ENCODE measurements at regions not wholly inside any gene's neighbourhood (a gene's known extent, or its start where the extent isn't known, plus 50 kb on each side); places are given as distances from the start of the nearest gene placed in this dataset.

- Mint-ChIP-seq H3K4me3 (no peak overlapping the region), H3K9me3 (no peaks in the 10 kb centered on the region), H3K27me3 (no peaks in the 10 kb centered on the region), H3K4me1 (no peaks in the 10 kb centered on the region), H3K36me3 (ENCODE audit: low read depth) (no peaks in the 10 kb centered on the region), H3K27ac (no peak overlapping the region)
- intact Hi-C loops (cut with micrococcal nuclease), result no loop called here
- DNase-seq, result no peak
These were observed 669.7 kb downstream of the NR2F1-AS1 start for GRCh38 chr5:92911293-92911692.

GRCh38 chr5:92909602-92909962 lies 671.4 kb downstream of the NR2F1-AS1 start:
- H3K27ac Mint-ChIP-seq, result no peak overlapping the region
- no peaks in the 10 kb centered on the region for H3K4me1 Mint-ChIP-seq
- no peak overlapping the region for H3K4me3 Mint-ChIP-seq
- no peak for DNase-seq
- H3K27me3 Mint-ChIP-seq, result no peaks in the 10 kb centered on the region
- intact Hi-C loops (cut with micrococcal nuclease), result no loop called here
- no peaks in the 10 kb centered on the region for H3K9me3 Mint-ChIP-seq
- H3K36me3 Mint-ChIP-seq (ENCODE audit: low read depth), result no peaks in the 10 kb centered on the region

GRCh38 chr5:92908952-92909601 lies 671.9 kb downstream of the NR2F1-AS1 start:
- DNase-seq, result no peak
- Mint-ChIP-seq H3K36me3 (ENCODE audit: low read depth) (no peaks in the 10 kb centered on the region), H3K4me1 (no peaks in the 10 kb centered on the region), H3K27me3 (no peaks in the 10 kb centered on the region), H3K4me3 (no peak overlapping the region), H3K9me3 (no peaks in the 10 kb centered on the region), H3K27ac (no peak overlapping the region)
- intact Hi-C loops (cut with micrococcal nuclease), result no loop called here

- DNase-seq, result no peak
- Mint-ChIP-seq H3K4me3 (no peak overlapping the region), H3K9me3 (no peaks in the 10 kb centered on the region), H3K4me1 (no peaks in the 10 kb centered on the region), H3K27me3 (no peaks in the 10 kb centered on the region), H3K27ac (no peak overlapping the region), H3K36me3 (ENCODE audit: low read depth) (no peaks in the 10 kb centered on the region)
- intact Hi-C loops (cut with micrococcal nuclease), result no loop called here
These were observed 672.9 kb downstream of the NR2F1-AS1 start for GRCh38 chr5:92907938-92908606.

- DNase-seq, result no peak
- no peaks in the 10 kb centered on the region for H3K36me3 Mint-ChIP-seq (ENCODE audit: low read depth)
- H3K4me1 Mint-ChIP-seq, result no peaks in the 10 kb centered on the region
- H3K27me3 Mint-ChIP-seq, result no peaks in the 10 kb centered on the region
- no peak overlapping the region for H3K4me3 Mint-ChIP-seq
- intact Hi-C loops (cut with micrococcal nuclease), result no loop called here
- H3K27ac Mint-ChIP-seq, result no peak overlapping the region
- H3K9me3 Mint-ChIP-seq, result no peaks in the 10 kb centered on the region
These were observed 674.1 kb downstream of the NR2F1-AS1 start for GRCh38 chr5:92906798-92907376.

GRCh38 chr5:92904021-92904420 lies 677.0 kb downstream of the NR2F1-AS1 start:
- no peak for DNase-seq
- H3K4me1 Mint-ChIP-seq, result no peaks in the 10 kb centered on the region
- H3K36me3 Mint-ChIP-seq (ENCODE audit: low read depth), result no peaks in the 10 kb centered on the region
- no peaks in the 10 kb centered on the region for H3K9me3 Mint-ChIP-seq
- no peaks in the 10 kb centered on the region for H3K27me3 Mint-ChIP-seq
- H3K4me3 Mint-ChIP-seq, result no peak overlapping the region
- no peak overlapping the region for H3K27ac Mint-ChIP-seq
- intact Hi-C loops (cut with micrococcal nuclease), result no loop called here

- no peak for DNase-seq
- H3K36me3 Mint-ChIP-seq (ENCODE audit: low read depth), result no peaks in the 10 kb centered on the region
- H3K27ac Mint-ChIP-seq, result no peak overlapping the region
- no peak overlapping the region for H3K4me3 Mint-ChIP-seq
- intact Hi-C loops (cut with micrococcal nuclease), result no loop called here
- H3K27me3 Mint-ChIP-seq, result no peaks in the 10 kb centered on the region
- H3K4me1 Mint-ChIP-seq, result no peaks in the 10 kb centered on the region
- H3K9me3 Mint-ChIP-seq, result no peaks in the 10 kb centered on the region
These were observed 681.4 kb downstream of the NR2F1-AS1 start for GRCh38 chr5:92899611-92900010.

GRCh38 chr5:92896722-92897121 lies 684.3 kb downstream of the NR2F1-AS1 start:
- no peak for DNase-seq
- intact Hi-C loops (cut with micrococcal nuclease), result no loop called here
- Mint-ChIP-seq H3K36me3 (ENCODE audit: low read depth) (no peaks in the 10 kb centered on the region), H3K27me3 (no peaks in the 10 kb centered on the region), H3K4me1 (no peaks in the 10 kb centered on the region), H3K4me3 (no peak overlapping the region), H3K9me3 (no peaks in the 10 kb centered on the region), H3K27ac (no peak overlapping the region)

- intact Hi-C loops (cut with micrococcal nuclease), result no loop called here
- H3K27me3 Mint-ChIP-seq, result no peaks in the 10 kb centered on the region
- H3K4me1 Mint-ChIP-seq, result no peaks in the 10 kb centered on the region
- no peaks in the 10 kb centered on the region for H3K36me3 Mint-ChIP-seq (ENCODE audit: low read depth)
- no peak for DNase-seq
- no peak overlapping the region for H3K27ac Mint-ChIP-seq
- no peaks in the 10 kb centered on the region for H3K9me3 Mint-ChIP-seq
- no peak overlapping the region for H3K4me3 Mint-ChIP-seq
These were observed 690.2 kb downstream of the NR2F1-AS1 start for GRCh38 chr5:92890841-92891244.

GRCh38 chr5:92889140-92889539 lies 691.9 kb downstream of the NR2F1-AS1 start:
- DNase-seq, result no peak
- intact Hi-C loops (cut with micrococcal nuclease), result no loop called here
- Mint-ChIP-seq H3K36me3 (ENCODE audit: low read depth) (no peaks in the 10 kb centered on the region), H3K4me1 (no peaks in the 10 kb centered on the region), H3K27ac (no peak overlapping the region), H3K27me3 (no peaks in the 10 kb centered on the region), H3K9me3 (no peaks in the 10 kb centered on the region), H3K4me3 (no peak overlapping the region)

GRCh38 chr5:92887254-92887653 lies 693.8 kb downstream of the NR2F1-AS1 start:
- no peak for DNase-seq
- Mint-ChIP-seq H3K27me3 (no peaks in the 10 kb centered on the region), H3K36me3 (ENCODE audit: low read depth) (no peaks in the 10 kb centered on the region), H3K9me3 (no peaks in the 10 kb centered on the region), H3K4me1 (no peaks in the 10 kb centered on the region), H3K4me3 (no peak overlapping the region), H3K27ac (no peak overlapping the region)
- intact Hi-C loops (cut with micrococcal nuclease), result no loop called here

- no peaks in the 10 kb centered on the region for H3K4me1 Mint-ChIP-seq
- no peak overlapping the region for H3K4me3 Mint-ChIP-seq
- intact Hi-C loops (cut with micrococcal nuclease), result no loop called here
- H3K27ac Mint-ChIP-seq, result no peak overlapping the region
- no peaks in the 10 kb centered on the region for H3K36me3 Mint-ChIP-seq (ENCODE audit: low read depth)
- no peaks in the 10 kb centered on the region for H3K27me3 Mint-ChIP-seq
- DNase-seq, result no peak
- H3K9me3 Mint-ChIP-seq, result no peaks in the 10 kb centered on the region
These were observed 694.3 kb downstream of the NR2F1-AS1 start for GRCh38 chr5:92886751-92887150.

GRCh38 chr5:92885950-92886349 lies 695.1 kb downstream of the NR2F1-AS1 start:
- Mint-ChIP-seq H3K4me1 (no peaks in the 10 kb centered on the region), H3K27ac (no peak overlapping the region), H3K27me3 (no peaks in the 10 kb centered on the region), H3K9me3 (no peaks in the 10 kb centered on the region), H3K4me3 (no peak overlapping the region), H3K36me3 (ENCODE audit: low read depth) (no peaks in the 10 kb centered on the region)
- no peak for DNase-seq
- intact Hi-C loops (cut with micrococcal nuclease), result no loop called here

GRCh38 chr5:92884469-92884868 lies 696.5 kb downstream of the NR2F1-AS1 start:
- Mint-ChIP-seq H3K4me3 (no peak overlapping the region), H3K27me3 (no peaks in the 10 kb centered on the region), H3K36me3 (ENCODE audit: low read depth) (no peaks in the 10 kb centered on the region), H3K4me1 (no peaks in the 10 kb centered on the region), H3K27ac (no peak overlapping the region), H3K9me3 (no peaks in the 10 kb centered on the region)
- intact Hi-C loops (cut with micrococcal nuclease), result no loop called here
- no peak for DNase-seq

Measured in activated CD4-positive, alpha-beta T cell treated with anti-CD3 and anti-CD28 coated beads, Interleukin-2, amount 10 ng/mL, durations not matched to agents 24 days and 14 days (primary cell).